Gastrocnemius medialis (tissue), 4 donors: ENCODE measurements at regions not wholly inside any gene's neighbourhood (a gene's known extent, or its start where the extent isn't known, plus 50 kb on each side); places are given as distances from the start of the nearest gene placed in this dataset.
"Not testable (repeated sequence)": the region's sequence is repeated elsewhere in the genome, so short reads cannot be mapped to it uniquely, and the experiment has no call there.

Experiments
- ATAC-seq, 2 donors: fragments of 150-250 bp; one replicate each; pipeline ENCODE4 v1.9.1; 2016
- DNase-seq, 2 donors: peaks; one replicate each; pipeline ENCODE4 v3.0.0-alpha.2; 2019
- H3K27ac ChIP-seq, 4 donors: fragments of 200-600 bp; sonication (generic); 1 replicate in 1 of 4; 2 replicates in 3 of 4; pipeline ENCODE4 v1.5.1; 2016 to 2018; ENCODE audit warnings: mild to moderate bottlenecking in 2 of 4, moderate library complexity in 1 of 4
- H3K27me3 ChIP-seq, 3 donors: fragments of 200-600 bp; sonication (generic) in 2 of 3; 1 replicate in 1 of 3; 2 replicates in 2 of 3; pipeline versions ENCODE4 v1.5.1 to v1.6.0; 2016 to 2019; ENCODE audit warnings: mild to moderate bottlenecking in 1 of 3, moderate library complexity in 1 of 3
- H3K36me3 ChIP-seq, 2 donors: fragments of 200-600 bp; sonication (generic) in 1 of 2; one replicate each; pipeline ENCODE4 v1.5.1; 2017 to 2018
- H3K4me1 ChIP-seq, 2 donors: fragments of 200-600 bp; sonication (generic) in 1 of 2; one replicate each; pipeline ENCODE4 v1.5.1; 2016 to 2017; ENCODE audit warnings: mild to moderate bottlenecking in 2 of 2
- H3K4me3 ChIP-seq, 4 donors: fragments of 200-600 bp; sonication (generic) in 3 of 4; 1 replicate in 1 of 4; 2 replicates in 3 of 4; pipeline ENCODE4 v1.5.1; 2016 to 2019; ENCODE audit warnings: mild to moderate bottlenecking in 2 of 4
- H3K9me3 ChIP-seq, 3 donors: fragments of 200-600 bp; sonication (generic) in 2 of 3; 1 replicate in 1 of 3; 2 replicates in 2 of 3; pipeline ENCODE4 v1.5.1; 2016 to 2019
- CTCF ChIP-seq, 5 experiments: fragments of 450-650 bp in 3 of 5; fragments of 200-600 bp in 2 of 5; sonication (generic) in 2 of 5; IDR thresholded peaks in 4 of 5; conservative IDR thresholded peaks in 1 of 5; 1 replicate in 4 of 5; 2 replicates in 1 of 5; pipeline ENCODE4 v1.5.1; 2016 to 2019; ENCODE audit warnings: antibody characterized with exemption in 5 of 5, mild to moderate bottlenecking in 3 of 5, moderate library complexity in 3 of 5
- POLR2A ChIP-seq, 2 donors: fragments of 450-650 bp; IDR thresholded peaks; one replicate each; pipeline ENCODE4 v1.6.1; 2017; ENCODE audit warnings: antibody characterized with exemption in 2 of 2, mild to moderate bottlenecking in 2 of 2, moderate library complexity in 2 of 2
- in situ Hi-C, 4 donors: fragments of 200-750 bp; cut with MboI; loops; one replicate each; pipeline versions ENCODE4 v1.15.0 to v1.8.0; 2017; ENCODE audit warnings: low sequenced_read_pairs in 4 of 4
- intact Hi-C: fragments of 100-400 bp; cut with DNase I; formaldehyde crosslinking; loops from one replicate; pipeline ENCODE4 v1.15.1; 2023; ENCODE audit warnings: low total_unique reads

- DNase-seq: no peak
- TF ChIP-seq CTCF (IDR thresholded peaks at IDR 0.05 in 4 of 5, conservative IDR thresholded peaks at IDR 0.05 in 1 of 5) (no peak), POLR2A (IDR thresholded peaks at IDR 0.05) (no peak)
- in situ Hi-C loops: no loop called here
Measured at GRCh38 chr1:189992856-189993255, 484.8 kb downstream of the BRINP3 start.

GRCh38 chr1:190000365-190000872 is 477.2 kb downstream of the BRINP3 start:
- Histone ChIP-seq H3K27ac (no peak overlapping the region), H3K27me3 (no peaks in the 10 kb centered on the region), H3K36me3 (no peaks in the 10 kb centered on the region), H3K4me3 (no peak overlapping the region), H3K9me3 (no peaks in the 10 kb centered on the region), H3K4me1 (no peaks in the 10 kb centered on the region)
- no peak for TF ChIP-seq POLR2A (IDR thresholded peaks at IDR 0.05)
- TF ChIP-seq CTCF (IDR thresholded peaks at IDR 0.05 in 4 of 5, conservative IDR thresholded peaks at IDR 0.05 in 1 of 5): no peak
- ATAC-seq (no peak), DNase-seq (no peak)
- intact Hi-C loops (no loop called here), in situ Hi-C loops (no loop called here)

More at GRCh38 chr1:189992856-189993255, 484.8 kb downstream of the BRINP3 start:
- H3K27ac ChIP-seq: no peak overlapping the region
- intact Hi-C loops: no loop called here
- ATAC-seq: no peak
- H3K4me1 ChIP-seq: no peaks in the 10 kb centered on the region
- H3K27me3 ChIP-seq: no peaks in the 10 kb centered on the region
- H3K9me3 ChIP-seq: no peaks in the 10 kb centered on the region
- H3K36me3 ChIP-seq: no peaks in the 10 kb centered on the region
- no peak overlapping the region for H3K4me3 ChIP-seq

GRCh38 chr1:190001187-190001586 is 476.5 kb downstream of the BRINP3 start:
- Histone ChIP-seq H3K4me3 (no peak overlapping the region), H3K27ac (no peak overlapping the region), H3K27me3 (no peaks in the 10 kb centered on the region), H3K4me1 (no peaks in the 10 kb centered on the region), H3K9me3 (no peaks in the 10 kb centered on the region), H3K36me3 (no peaks in the 10 kb centered on the region)
- no peak for DNase-seq
- intact Hi-C loops: no loop called here
- TF ChIP-seq CTCF (IDR thresholded peaks at IDR 0.05 in 4 of 5, conservative IDR thresholded peaks at IDR 0.05 in 1 of 5) (no peak), POLR2A (IDR thresholded peaks at IDR 0.05) (no peak)
- ATAC-seq: no peak
- in situ Hi-C loops: no loop called here

GRCh38 chr1:190003376-190003775 is 474.3 kb downstream of the BRINP3 start:
- Histone ChIP-seq H3K9me3 (no peaks in the 10 kb centered on the region), H3K27ac (no peak overlapping the region), H3K4me3 (no peak overlapping the region), H3K27me3 (no peaks in the 10 kb centered on the region), H3K36me3 (no peaks in the 10 kb centered on the region), H3K4me1 (no peaks in the 10 kb centered on the region)
- in situ Hi-C loops (no loop called here), intact Hi-C loops (no loop called here)
- TF ChIP-seq POLR2A (IDR thresholded peaks at IDR 0.05): no peak
- no peak for TF ChIP-seq CTCF (IDR thresholded peaks at IDR 0.05 in 4 of 5, conservative IDR thresholded peaks at IDR 0.05 in 1 of 5)
- ATAC-seq (no peak), DNase-seq (no peak)

GRCh38 chr1:190011585-190011984 is 466.1 kb downstream of the BRINP3 start:
- in situ Hi-C loops: no loop called here
- Histone ChIP-seq H3K36me3 (no peaks in the 10 kb centered on the region), H3K4me3 (no peak overlapping the region), H3K27ac (no peak overlapping the region), H3K9me3 (no peaks in the 10 kb centered on the region), H3K27me3 (no peaks in the 10 kb centered on the region), H3K4me1 (no peaks in the 10 kb centered on the region)
- no peak for DNase-seq
- intact Hi-C loops: no loop called here
- no peak for TF ChIP-seq POLR2A (IDR thresholded peaks at IDR 0.05)
- TF ChIP-seq CTCF (IDR thresholded peaks at IDR 0.05 in 4 of 5, conservative IDR thresholded peaks at IDR 0.05 in 1 of 5): no peak
- no peak for ATAC-seq

GRCh38 chr1:190019151-190019550 is 458.5 kb downstream of the BRINP3 start:
- in situ Hi-C loops, H3K9me3 ChIP-seq, H3K27ac ChIP-seq, ATAC-seq, H3K4me3 ChIP-seq, H3K27me3 ChIP-seq, DNase-seq, intact Hi-C loops, H3K4me1 ChIP-seq, H3K36me3 ChIP-seq: not testable (repeated sequence)
